WTC11 (cell line): ENCODE measurements at regions not wholly inside any gene's neighbourhood (a gene's known extent, or its start where the extent isn't known, plus 50 kb on each side); places are given as distances from the start of the nearest gene placed in this dataset.

Experiments used
- ATAC-seq: fragments of 200-7000 bp; cut with Tn5 transposase; 2 replicates; pipeline ENCODE4 v1.10.0; 2021; ENCODE audit warnings: mild to moderate bottlenecking, moderate library complexity
- CTCF ChIA-PET: fragments of 300-600 bp; sonication (Branson Sonifier 250); formaldehyde crosslinking; loops from one replicate; lab custom pipeline; 2021; ENCODE audit warnings: antibody characterized with exemption; lab: Charles Lee
- POLR2A ChIA-PET: fragments of 350-600 bp; sonication (Branson Sonifier 250); formaldehyde crosslinking; loops from one replicate; lab custom pipeline; 2021; ENCODE audit warnings: antibody characterized with exemption; lab: Charles Lee
- DNase-seq: peaks from one replicate; pipeline ENCODE4 v3.0.0; 2021; ENCODE audit warnings: low spot score
- H3K27ac Mint-ChIP-seq: 2 replicates; pipeline ENCODE4 v1.8.0; 2021; ENCODE audit warnings: mixed read lengths
- H3K27me3 Mint-ChIP-seq: 2 replicates; pipeline ENCODE4 v1.8.0; 2021; ENCODE audit warnings: low read depth, mild to moderate bottlenecking, moderate library complexity, mixed read lengths
- H3K36me3 Mint-ChIP-seq: 2 replicates; pipeline ENCODE4 v1.8.0; 2021; ENCODE audit warnings: mixed read lengths
- H3K4me1 Mint-ChIP-seq: 2 replicates; pipeline ENCODE4 v1.8.0; 2022; ENCODE audit warnings: mixed read lengths
- H3K4me3 Mint-ChIP-seq: 2 replicates; pipeline ENCODE4 v1.8.0; 2021; ENCODE audit warnings: mild to moderate bottlenecking, moderate library complexity, mixed read lengths
- H3K9me3 Mint-ChIP-seq: 2 replicates; pipeline ENCODE4 v1.8.0; 2021; ENCODE audit warnings: mixed read lengths
- ATF6 ChIP-seq: sonication (generic); formaldehyde crosslinking; IDR thresholded peaks from 2 replicates; pipeline ENCODE4 v1.8.1; 2023; ENCODE audit warnings: mild to moderate bottlenecking, missing genetic modification reagents
- CDX4 ChIP-seq: fragments of 250-450 bp; sonication (Bioruptor Pico); IDR thresholded peaks from 2 replicates; pipeline ENCODE4 v1.9.0; 2021; ENCODE audit warnings: moderate library complexity, mild to moderate bottlenecking, inconsistent platforms, borderline replicate concordance
- ETV6 ChIP-seq: sonication (generic); formaldehyde crosslinking; IDR thresholded peaks from 2 replicates; pipeline ENCODE4 v1.8.1; 2022; ENCODE audit warnings: mild to moderate bottlenecking, missing genetic modification reagents
- JUN ChIP-seq: sonication (generic); formaldehyde crosslinking; IDR thresholded peaks from 2 replicates; pipeline ENCODE4 v1.8.0; 2023; ENCODE audit warnings: mild to moderate bottlenecking, missing genetic modification reagents
- MYBL2 ChIP-seq: sonication (generic); formaldehyde crosslinking; IDR thresholded peaks from 2 replicates; pipeline ENCODE4 v1.8.1; 2023; ENCODE audit warnings: mild to moderate bottlenecking, moderate library complexity, missing genetic modification reagents
- NFE2L1 ChIP-seq: sonication (generic); formaldehyde crosslinking; IDR thresholded peaks from 2 replicates; pipeline ENCODE4 v1.8.1; 2023; ENCODE audit warnings: missing genetic modification reagents
- NFYB ChIP-seq: sonication (generic); formaldehyde crosslinking; conservative IDR thresholded peaks from 2 replicates; pipeline ENCODE4 v1.8.0; 2022; ENCODE audit warnings: low read depth, missing genetic modification reagents
- NR2C2 ChIP-seq: sonication (generic); formaldehyde crosslinking; IDR thresholded peaks from 2 replicates; pipeline ENCODE4 v1.8.0; 2022; ENCODE audit warnings: mild to moderate bottlenecking, missing genetic modification reagents
- OVOL2 ChIP-seq: fragments of 250-450 bp; sonication (Bioruptor Pico); IDR thresholded peaks from 2 replicates; pipeline ENCODE4 v1.9.0; 2021; ENCODE audit warnings: mild to moderate bottlenecking, borderline replicate concordance
- PRDM15 ChIP-seq: sonication (generic); formaldehyde crosslinking; IDR thresholded peaks from 2 replicates; pipeline ENCODE4 v1.8.0; 2022; ENCODE audit warnings: missing genetic modification reagents
- RORB ChIP-seq: fragments of 250-450 bp; sonication (Bioruptor Pico); IDR thresholded peaks from 2 replicates; pipeline ENCODE4 v1.9.0; 2021; ENCODE audit warnings: mild to moderate bottlenecking
- SMAD3 ChIP-seq: sonication (generic); formaldehyde crosslinking; IDR thresholded peaks from 2 replicates; pipeline ENCODE4 v1.8.0; 2022; ENCODE audit warnings: missing genetic modification reagents, mild to moderate bottlenecking, borderline replicate concordance
- SOX15 ChIP-seq: fragments of 250-450 bp; sonication (Bioruptor Pico); IDR thresholded peaks from 2 replicates; pipeline ENCODE4 v1.9.0; 2021; ENCODE audit warnings: mild to moderate bottlenecking
- STAT6 ChIP-seq: sonication (generic); formaldehyde crosslinking; conservative IDR thresholded peaks from 2 replicates; pipeline ENCODE4 v1.8.1; 2023; ENCODE audit warnings: mild to moderate bottlenecking, low read depth, missing genetic modification reagents, moderate library complexity
- TCF7 ChIP-seq: sonication (generic); formaldehyde crosslinking; IDR thresholded peaks from 2 replicates; pipeline ENCODE4 v1.8.0; 2022; ENCODE audit warnings: mild to moderate bottlenecking, low read depth, missing genetic modification reagents, moderate library complexity
- ZNF263 ChIP-seq: sonication (generic); formaldehyde crosslinking; IDR thresholded peaks from 2 replicates; pipeline ENCODE4 v1.8.1; 2022; ENCODE audit warnings: low read depth, mild to moderate bottlenecking, moderate library complexity, missing genetic modification reagents
- ZNF425 ChIP-seq: fragments of 250-450 bp; sonication (Bioruptor Pico); conservative IDR thresholded peaks from 2 replicates; pipeline ENCODE4 v1.9.0; 2021; ENCODE audit warnings: mild to moderate bottlenecking
- ZNF671 ChIP-seq: fragments of 250-450 bp; sonication (Bioruptor Pico); IDR thresholded peaks from 2 replicates; pipeline ENCODE4 v1.8.0; 2021; ENCODE audit warnings: mild to moderate bottlenecking
- ZSCAN18 ChIP-seq: fragments of 250-450 bp; sonication (Bioruptor Pico); IDR thresholded peaks from 2 replicates; pipeline ENCODE4 v2.1.2; 2022; ENCODE audit warnings: mild to moderate bottlenecking, moderate library complexity

GRCh38 chr14:61185534-61185933 lies 95.6 kb downstream of the TMEM30B start:
- H3K4me1 Mint-ChIP-seq = peaks cover 44% of the 10 kb centered on the region
- ChIA-PET POLR2A (no interaction called here), CTCF (no interaction called here)
- H3K27ac Mint-ChIP-seq = no peak overlapping the region
- H3K27me3 Mint-ChIP-seq = peaks cover 2% of the 10 kb centered on the region; the same call in 1 of the 2 replicates
- H3K9me3 Mint-ChIP-seq = no peaks in the 10 kb centered on the region
- H3K36me3 Mint-ChIP-seq = no peaks in the 10 kb centered on the region
- ATAC-seq (no peak), DNase-seq (no peak)
- TF ChIP-seq STAT6 (CRISPR knock-in tag) (no peak), SMAD3 (no peak), ZNF263 (CRISPR knock-in tag) (no peak), NFE2L1 (CRISPR knock-in tag) (no peak), OVOL2 (CRISPR knock-in tag) (no peak), SOX15 (no peak), ETV6 (CRISPR knock-in tag) (no peak), MYBL2 (CRISPR knock-in tag) (no peak), ZSCAN18 (CRISPR knock-in tag) (no peak), ZNF671 (CRISPR knock-in tag) (no peak), ZNF425 (CRISPR knock-in tag) (no peak), NFYB (CRISPR knock-in tag) (no peak), NR2C2 (no peak)
- no peak overlapping the region for H3K4me3 Mint-ChIP-seq

- Mint-ChIP-seq H3K4me3 (no peak overlapping the region), H3K9me3 (peaks cover 2% of the 10 kb centered on the region; the same call in 1 of the 2 replicates), H3K36me3 (no peaks in the 10 kb centered on the region), H3K4me1 (peaks cover 33% of the 10 kb centered on the region), H3K27ac (no peak overlapping the region), H3K27me3 (peaks cover 2% of the 10 kb centered on the region; the same call in 1 of the 2 replicates)
- ChIA-PET POLR2A (no interaction called here), CTCF (no interaction called here)
- TF ChIP-seq ATF6 (CRISPR knock-in tag) = no peak
- TF ChIP-seq CDX4 (CRISPR knock-in tag) = no peak
- no peak for TF ChIP-seq RORB
- no peak for TF ChIP-seq ETV6 (CRISPR knock-in tag)
- TF ChIP-seq PRDM15 = no peak
- no peak for TF ChIP-seq JUN (CRISPR knock-in tag)
- no peak for TF ChIP-seq TCF7 (CRISPR knock-in tag)
- DNase-seq (no peak), ATAC-seq (no peak)
Observed at GRCh38 chr14:61184112-61184511, 97.0 kb downstream of the TMEM30B start.
